Rectal smooth muscle tissue (tissue), 1 donor: ENCODE measurements at regions not wholly inside any gene's neighbourhood (a gene's known extent, or its start where the extent isn't known, plus 50 kb on each side); places are given as distances from the start of the nearest gene placed in this dataset.
"Not testable (repeated sequence)": the region's sequence is repeated elsewhere in the genome, so short reads cannot be mapped to it uniquely, and the experiment has no call there.

Experiments
- H3K27ac ChIP-seq: one replicate; pipeline ENCODE4 v1.7.0; 2013; ENCODE audit warnings: low read depth, low read length, inconsistent platforms
- H3K27me3 ChIP-seq: one replicate; pipeline ENCODE4 v1.7.0; 2013; ENCODE audit warnings: low read length; ENCODE audit not compliant: control insufficient read depth, insufficient read depth
- H3K36me3 ChIP-seq: one replicate; pipeline ENCODE4 v1.7.0; 2013; ENCODE audit warnings: low read length; ENCODE audit not compliant: control insufficient read depth, insufficient read depth
- H3K4me1 ChIP-seq: one replicate; pipeline ENCODE4 v1.7.0; 2013; ENCODE audit warnings: low read length; ENCODE audit not compliant: control insufficient read depth, insufficient read depth
- H3K4me3 ChIP-seq: one replicate; pipeline ENCODE4 v1.7.0; 2013; ENCODE audit warnings: low read length
- H3K9ac ChIP-seq: one replicate; pipeline ENCODE4 v1.7.0; 2013; ENCODE audit warnings: low read length

GRCh38 chr2:13666582-13667414, 950.1 kb downstream of the TRIB2 start:
- Histone ChIP-seq H3K27ac (no peak overlapping the region), H3K4me3 (no peak overlapping the region), H3K4me1 (no peaks in the 10 kb centered on the region), H3K27me3 (no peaks in the 10 kb centered on the region), H3K9ac (no peak overlapping the region), H3K36me3 (no peaks in the 10 kb centered on the region)

DNA sequence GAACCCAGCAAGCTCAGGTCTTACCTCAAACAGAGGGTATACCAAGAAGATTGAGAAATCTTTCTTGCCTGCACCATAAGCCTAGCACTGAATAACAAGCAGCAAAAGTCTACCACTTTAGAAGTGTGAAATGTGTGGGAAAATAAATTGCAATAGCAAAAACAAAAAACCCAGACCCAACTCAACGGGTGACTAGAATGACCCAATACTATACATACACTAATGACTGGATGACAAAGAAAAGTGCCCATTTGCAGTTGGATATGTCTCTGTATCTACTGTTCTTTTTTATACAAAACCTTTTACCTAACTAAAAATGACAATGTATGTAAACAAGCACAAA, 950.6 kb downstream of the TRIB2 start:
- Histone ChIP-seq H3K4me1 (no peaks in the 10 kb centered on the region), H3K27me3 (no peaks in the 10 kb centered on the region), H3K9ac (no peak overlapping the region)

DNA sequence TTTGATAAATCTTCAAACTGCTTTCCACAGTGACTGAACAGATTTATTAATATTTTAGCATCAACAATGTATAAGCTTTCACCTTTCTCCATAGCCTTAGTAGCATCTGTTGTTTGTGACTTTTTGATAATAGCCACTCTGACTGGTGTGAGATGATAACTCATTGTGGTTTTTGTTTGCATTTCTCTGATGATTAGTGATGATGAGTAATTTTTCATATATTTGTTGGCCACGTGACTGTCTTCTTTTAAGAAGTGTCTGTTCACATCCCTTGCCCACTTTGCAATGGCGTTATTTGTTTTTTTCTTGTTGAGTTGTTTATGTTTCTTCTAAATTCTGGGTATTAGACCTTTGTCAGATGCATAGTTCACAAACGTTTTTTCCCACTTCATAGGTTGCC, 952.9 kb downstream of the TRIB2 start:
- no peaks in the 10 kb centered on the region for H3K36me3 ChIP-seq
- no peak overlapping the region for H3K4me3 ChIP-seq
- no peak overlapping the region for H3K27ac ChIP-seq
- no peak overlapping the region for H3K9ac ChIP-seq
- no peaks in the 10 kb centered on the region for H3K4me1 ChIP-seq
- no peaks in the 10 kb centered on the region for H3K27me3 ChIP-seq

More for the DNA sequence above, 950.6 kb downstream of the TRIB2 start:
- H3K36me3 ChIP-seq = no peaks in the 10 kb centered on the region
- no peak overlapping the region for H3K4me3 ChIP-seq
- H3K27ac ChIP-seq = no peak overlapping the region

DNA sequence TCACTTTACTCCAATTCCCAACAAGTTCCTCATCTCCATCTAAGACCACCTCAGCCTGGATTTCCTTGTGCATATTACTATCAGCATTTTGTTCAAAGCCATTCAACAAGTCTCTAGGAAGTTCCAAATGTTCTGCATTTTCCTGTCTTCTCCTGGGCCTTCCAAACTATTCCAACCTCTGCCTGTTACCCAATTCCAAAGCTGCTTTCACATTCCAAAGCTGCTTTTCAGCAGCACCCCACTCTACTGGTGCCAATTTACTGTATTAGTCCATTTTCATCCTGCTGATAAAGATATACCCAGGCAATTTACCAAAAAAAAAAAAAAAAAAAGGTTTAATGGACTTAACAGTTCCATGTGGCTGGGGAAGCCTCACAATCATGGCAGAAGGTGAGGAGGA, 957.1 kb downstream of the TRIB2 start:
- not testable (repeated sequence) for H3K4me3 ChIP-seq, H3K36me3 ChIP-seq, H3K4me1 ChIP-seq, H3K27ac ChIP-seq, H3K9ac ChIP-seq, H3K27me3 ChIP-seq

GRCh38 chr2:13676269-13676668, 956.2 kb upstream of the LRATD1 start:
- Histone ChIP-seq H3K27me3 (no peaks in the 10 kb centered on the region), H3K27ac (no peak overlapping the region), H3K9ac (no peak overlapping the region), H3K36me3 (no peaks in the 10 kb centered on the region), H3K4me3 (no peak overlapping the region), H3K4me1 (no peaks in the 10 kb centered on the region)

DNA sequence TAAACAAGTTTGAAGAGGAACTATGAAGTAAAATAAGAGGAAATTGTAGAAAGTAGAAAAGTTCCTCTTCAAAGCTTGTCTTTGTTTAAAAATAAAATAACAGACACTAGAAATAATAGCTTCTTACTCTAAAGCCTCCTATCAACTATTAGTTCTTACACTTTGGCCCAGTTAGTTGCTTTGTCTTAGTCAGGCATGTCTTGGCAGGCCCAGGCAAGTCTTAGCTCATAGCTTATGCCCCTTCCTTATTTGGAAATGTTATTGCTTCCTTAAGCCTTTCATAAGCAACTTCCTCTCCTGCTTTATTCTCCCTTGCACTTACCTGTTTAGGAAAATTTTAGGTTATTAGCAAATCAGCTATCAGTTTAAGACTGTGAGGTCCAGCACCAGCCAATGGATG, 950.6 kb upstream of the LRATD1 start:
- no peaks in the 10 kb centered on the region for H3K27me3 ChIP-seq
- H3K36me3 ChIP-seq = no peaks in the 10 kb centered on the region
- H3K9ac ChIP-seq = no peak overlapping the region
- H3K4me3 ChIP-seq = no peak overlapping the region
- H3K4me1 ChIP-seq = no peaks in the 10 kb centered on the region
- H3K27ac ChIP-seq = no peak overlapping the region

DNA sequence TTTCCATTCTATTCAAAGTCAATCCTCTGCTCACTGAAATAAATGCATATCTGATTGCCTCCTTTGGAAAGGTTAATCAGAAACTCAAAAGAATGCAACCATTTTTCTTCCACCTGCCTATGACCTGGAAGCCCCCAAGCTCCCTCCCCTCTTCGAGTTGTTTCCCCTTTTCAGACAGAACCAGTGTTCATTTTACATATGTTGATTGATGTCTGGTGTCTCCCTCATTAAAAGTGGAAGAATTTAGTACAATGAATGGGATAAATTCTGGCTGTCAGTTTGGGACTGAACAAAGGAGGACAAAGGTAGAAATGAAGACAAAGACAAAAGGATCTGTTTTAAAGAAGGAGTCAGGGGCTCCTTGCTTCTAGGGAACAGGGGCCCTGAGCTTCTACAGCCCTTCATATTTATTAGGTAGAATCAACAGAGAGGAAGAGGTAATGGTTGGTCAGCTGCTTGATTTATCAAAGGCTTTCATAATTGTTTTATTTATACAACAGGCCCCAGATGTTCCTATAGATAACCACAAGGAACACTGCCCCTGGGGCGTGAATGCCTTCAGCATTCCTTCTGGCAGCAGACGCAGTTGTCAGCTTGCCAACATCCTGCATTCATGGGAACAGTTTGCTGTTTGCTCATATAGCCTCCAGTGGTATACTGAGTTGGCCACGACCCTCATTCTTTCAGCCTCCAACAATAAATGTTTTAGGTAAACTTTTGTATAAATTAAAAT, 949.8 kb upstream of the LRATD1 start:
- Histone ChIP-seq H3K4me3 (no peak overlapping the region), H3K4me1 (no peaks in the 10 kb centered on the region), H3K27me3 (no peaks in the 10 kb centered on the region), H3K9ac (no peak overlapping the region), H3K27ac (no peak overlapping the region), H3K36me3 (no peaks in the 10 kb centered on the region)

DNA sequence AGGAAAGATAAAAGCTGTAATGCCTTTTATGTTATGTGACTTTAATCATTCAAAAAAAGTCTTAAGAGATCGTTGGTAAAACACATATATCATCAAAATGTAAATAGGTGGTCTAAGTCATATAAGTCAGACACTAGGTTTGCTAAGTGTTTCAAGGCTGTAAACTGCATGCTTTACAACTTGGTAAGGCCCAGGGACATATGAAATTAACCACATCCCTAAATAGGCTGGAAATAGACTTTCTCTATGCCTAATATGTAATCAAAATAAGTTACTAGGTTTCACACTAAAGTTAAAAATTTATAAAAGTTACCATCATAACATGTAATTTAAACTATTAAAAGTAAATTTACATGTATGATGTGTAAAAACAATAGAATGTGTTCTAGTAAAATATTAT, 946.3 kb upstream of the LRATD1 start:
- Histone ChIP-seq H3K27me3 (no peaks in the 10 kb centered on the region), H3K9ac (no peak overlapping the region), H3K36me3 (no peaks in the 10 kb centered on the region), H3K4me1 (no peaks in the 10 kb centered on the region), H3K27ac (no peak overlapping the region), H3K4me3 (no peak overlapping the region)

- no peak overlapping the region for H3K4me3 ChIP-seq
- no peaks in the 10 kb centered on the region for H3K4me1 ChIP-seq
- H3K9ac ChIP-seq = no peak overlapping the region
- H3K27me3 ChIP-seq = no peaks in the 10 kb centered on the region
- no peak overlapping the region for H3K27ac ChIP-seq
- H3K36me3 ChIP-seq = no peaks in the 10 kb centered on the region
These were observed 937.8 kb upstream of the LRATD1 start for GRCh38 chr2:13694673-13695072.

DNA sequence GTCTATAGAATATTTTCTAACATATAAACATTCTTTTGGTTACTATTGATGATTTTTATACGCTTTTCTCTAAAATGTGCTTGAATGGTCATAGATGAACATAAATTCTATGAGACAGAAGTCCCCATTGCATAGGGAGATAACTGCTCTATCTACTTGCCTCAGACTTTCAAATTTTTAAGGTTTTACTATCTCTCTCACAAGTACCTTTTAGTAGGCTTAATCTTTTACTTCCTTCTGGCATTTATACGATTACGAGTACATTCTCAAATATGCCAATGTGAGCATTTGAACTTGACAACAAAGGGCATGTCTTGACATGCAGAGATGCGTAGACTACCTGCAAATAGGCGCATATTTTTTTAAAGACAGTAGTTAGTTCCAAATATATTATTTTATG, 935.9 kb upstream of the LRATD1 start:
- no peaks in the 10 kb centered on the region for H3K4me1 ChIP-seq
- no peak overlapping the region for H3K27ac ChIP-seq
- no peak overlapping the region for H3K9ac ChIP-seq

GRCh38 chr2:13698847-13699246, 933.7 kb upstream of the LRATD1 start:
- no peaks in the 10 kb centered on the region for H3K27me3 ChIP-seq
- H3K27ac ChIP-seq = no peak overlapping the region
- H3K4me1 ChIP-seq = no peaks in the 10 kb centered on the region
- H3K36me3 ChIP-seq = no peaks in the 10 kb centered on the region
- H3K4me3 ChIP-seq = no peak overlapping the region
- no peak overlapping the region for H3K9ac ChIP-seq

More for the DNA sequence above, 935.9 kb upstream of the LRATD1 start:
- Histone ChIP-seq H3K27me3 (no peaks in the 10 kb centered on the region), H3K36me3 (no peaks in the 10 kb centered on the region), H3K4me3 (no peak overlapping the region)

DNA sequence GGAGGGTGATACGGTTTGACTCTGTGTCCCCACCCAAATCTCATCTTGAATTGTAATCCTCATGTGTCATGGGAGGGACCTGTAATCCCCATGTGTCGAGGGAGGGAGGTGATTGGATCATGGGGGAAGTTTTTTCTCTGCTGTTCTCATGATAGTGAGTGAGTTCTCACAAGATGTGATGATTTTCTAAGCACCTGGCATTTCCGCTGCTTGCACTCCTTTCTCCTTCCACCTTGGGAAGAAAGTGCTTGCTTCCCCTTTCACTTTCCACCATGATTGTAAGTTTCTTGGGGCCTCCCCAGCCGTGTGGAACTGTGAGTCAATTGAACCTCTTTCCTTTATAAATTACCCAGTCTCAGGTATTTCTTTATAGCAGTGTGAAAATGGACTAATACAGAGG, 932.6 kb upstream of the LRATD1 start:
- H3K4me3 ChIP-seq, H3K27ac ChIP-seq, H3K36me3 ChIP-seq, H3K4me1 ChIP-seq, H3K27me3 ChIP-seq, H3K9ac ChIP-seq: not testable (repeated sequence)

- H3K27me3 ChIP-seq = no peaks in the 10 kb centered on the region
- no peak overlapping the region for H3K4me3 ChIP-seq
- no peaks in the 10 kb centered on the region for H3K4me1 ChIP-seq
- H3K36me3 ChIP-seq = no peaks in the 10 kb centered on the region
- no peak overlapping the region for H3K9ac ChIP-seq
- H3K27ac ChIP-seq = no peak overlapping the region
These were observed 921.4 kb upstream of the LRATD1 start for GRCh38 chr2:13711154-13711553.
